Subcutaneous abdominal adipose tissue (tissue), 5 donors: ENCODE measurements at regions not wholly inside any gene's neighbourhood (a gene's known extent, or its start where the extent isn't known, plus 50 kb on each side); places are given as distances from the start of the nearest gene placed in this dataset.

Source experiments
- H3K27ac ChIP-seq: one replicate; pipeline ENCODE4 v1.7.0; 2013; ENCODE audit warnings: low read depth, mild to moderate bottlenecking, inconsistent platforms, low read length, moderate library complexity
- H3K27me3 ChIP-seq, 5 donors: one replicate each; pipeline ENCODE4 v1.7.0; 2013; ENCODE audit warnings: low read length in 5 of 5, inconsistent platforms in 1 of 5; ENCODE audit not compliant: control insufficient read depth in 5 of 5, insufficient read depth in 4 of 5
- H3K36me3 ChIP-seq, 5 donors: one replicate each; pipeline ENCODE4 v1.7.0; 2013; ENCODE audit warnings: low read length in 5 of 5; ENCODE audit not compliant: control insufficient read depth in 5 of 5, insufficient read depth in 5 of 5
- H3K4me1 ChIP-seq, 5 donors: one replicate each; pipeline ENCODE4 v1.7.0; 2013; ENCODE audit warnings: low read length in 5 of 5, mild to moderate bottlenecking in 3 of 5, moderate library complexity in 1 of 5; ENCODE audit not compliant: control insufficient read depth in 5 of 5, insufficient read depth in 5 of 5
- H3K4me3 ChIP-seq, 5 donors: one replicate each; pipeline ENCODE4 v1.7.0; 2013; ENCODE audit warnings: low read length in 5 of 5, low read depth in 1 of 5
- H3K9ac ChIP-seq, 5 donors: one replicate each; pipeline ENCODE4 v1.7.0; 2013; ENCODE audit warnings: low read length in 5 of 5, mild to moderate bottlenecking in 4 of 5, moderate library complexity in 3 of 5
- H3K9me3 ChIP-seq, 5 donors: one replicate each; pipeline ENCODE4 v1.7.0; 2013; ENCODE audit warnings: low read length in 5 of 5; ENCODE audit not compliant: control insufficient read depth in 5 of 5
- donor health status: healthy.
- donor health status: healthy.
- donor health status: healthy.
- donor health status: healthy.
- donor health status: healthy.

DNA sequence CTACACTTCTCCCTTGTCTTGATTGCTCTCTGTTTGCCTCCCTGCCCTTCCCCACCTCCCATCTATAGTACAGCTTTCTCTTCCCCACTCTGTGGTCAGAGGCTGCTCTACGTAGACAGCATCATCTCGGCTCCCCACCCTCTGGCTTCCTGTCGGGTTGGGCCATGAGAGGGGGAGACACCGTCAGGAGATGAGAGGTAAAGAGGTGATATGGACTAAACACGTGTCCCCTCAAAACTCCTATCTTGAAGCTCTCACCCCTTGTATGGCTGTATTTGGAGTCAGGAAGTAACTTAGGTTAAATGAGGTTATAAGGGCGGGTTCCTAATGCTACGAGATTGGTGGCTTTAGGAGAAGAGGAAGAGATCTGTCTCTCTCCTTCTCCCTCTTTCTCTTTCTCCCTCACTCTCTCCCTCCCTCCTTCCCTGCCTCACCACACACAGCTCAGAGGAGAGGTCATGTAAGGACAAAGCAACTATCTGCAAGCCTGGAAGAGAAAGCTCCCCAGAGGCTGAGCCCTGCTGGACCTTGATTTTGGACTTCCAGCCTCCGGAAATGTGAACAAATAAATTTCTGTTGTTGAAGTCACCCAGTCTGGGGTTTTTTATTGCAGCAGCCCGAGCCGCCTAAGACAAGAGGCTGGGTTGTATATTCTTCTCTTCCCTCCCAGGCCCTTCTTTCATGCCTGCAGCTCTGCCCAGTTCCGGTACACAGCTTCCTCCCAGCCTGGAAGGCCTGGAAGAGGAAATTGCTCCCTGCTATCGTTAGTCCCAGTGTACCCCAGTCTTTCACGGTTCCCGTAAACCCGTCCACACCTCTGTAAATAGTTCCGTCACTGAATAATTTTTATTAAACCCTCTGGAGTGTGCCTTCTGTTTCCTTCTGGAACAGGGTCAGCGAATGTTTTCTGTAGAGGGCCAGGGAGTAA is 138.0 kb downstream of the AKAIN1 start:
- Histone ChIP-seq H3K27ac (no peak overlapping the region), H3K9ac (peak overlapping the region in 1 of 5 donors; percentile 17), H3K4me1 (peaks cover 0 to 20% (median 7%) of the 10 kb centered on the region in 5 donors), H3K4me3 (peak overlapping the region in 2 of 5 donors; percentile 19 to 39), H3K27me3 (no peaks in the 10 kb centered on the region), H3K36me3 (no peaks in the 10 kb centered on the region), H3K9me3 (no peaks in the 10 kb centered on the region)

DNA sequence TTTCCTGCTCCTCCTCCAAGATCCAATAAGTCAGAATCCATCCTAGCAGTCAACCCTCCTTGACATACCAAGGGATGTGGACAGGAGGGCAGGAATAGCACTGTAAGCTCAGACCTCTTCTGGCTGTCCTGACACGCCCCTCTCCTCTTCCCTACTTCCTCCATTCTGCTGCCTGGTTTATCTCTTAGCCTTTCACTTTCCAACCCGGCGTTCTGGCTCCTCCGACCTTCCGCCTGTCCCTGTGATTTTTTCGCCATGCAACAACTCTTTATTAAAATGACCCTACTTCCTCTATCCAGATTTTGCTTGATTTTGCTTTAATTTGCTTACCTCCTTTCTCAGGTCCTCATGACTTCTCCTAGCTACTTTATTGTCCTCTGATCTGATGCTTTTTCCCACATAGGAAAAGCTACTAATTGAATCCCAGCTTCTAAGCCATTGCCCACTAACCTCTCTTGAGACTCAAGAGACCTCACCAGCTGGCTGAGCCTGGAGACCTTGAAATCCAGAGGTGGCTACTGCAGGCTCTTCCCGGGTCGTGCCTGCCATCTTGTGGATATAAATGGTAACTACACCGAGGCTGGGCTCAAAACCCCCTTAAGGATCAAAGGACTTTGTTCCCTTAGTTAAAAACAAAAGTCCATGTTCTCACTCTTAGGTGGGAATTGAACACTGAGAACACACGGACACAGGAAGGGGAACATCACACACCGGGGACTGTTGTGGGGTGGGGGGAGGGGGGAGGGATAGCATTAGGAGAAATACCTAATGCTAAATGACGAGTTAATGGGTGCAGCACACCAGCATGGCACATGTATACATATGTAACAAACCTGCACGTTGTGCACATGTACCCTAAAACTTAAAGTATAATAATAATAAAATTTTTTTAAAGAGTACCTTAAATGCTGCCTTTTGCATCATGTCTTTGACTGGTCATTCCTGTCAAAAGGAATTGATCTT is 139.4 kb downstream of the AKAIN1 start:
- Histone ChIP-seq H3K36me3 (no peaks in the 10 kb centered on the region), H3K4me1 (peaks cover 0 to 20% (median 7%) of the 10 kb centered on the region in 5 donors), H3K27me3 (no peaks in the 10 kb centered on the region), H3K4me3 (no peak overlapping the region), H3K9me3 (no peaks in the 10 kb centered on the region), H3K9ac (peak overlapping the region in 1 of 5 donors; percentile 16), H3K27ac (no peak overlapping the region)

DNA sequence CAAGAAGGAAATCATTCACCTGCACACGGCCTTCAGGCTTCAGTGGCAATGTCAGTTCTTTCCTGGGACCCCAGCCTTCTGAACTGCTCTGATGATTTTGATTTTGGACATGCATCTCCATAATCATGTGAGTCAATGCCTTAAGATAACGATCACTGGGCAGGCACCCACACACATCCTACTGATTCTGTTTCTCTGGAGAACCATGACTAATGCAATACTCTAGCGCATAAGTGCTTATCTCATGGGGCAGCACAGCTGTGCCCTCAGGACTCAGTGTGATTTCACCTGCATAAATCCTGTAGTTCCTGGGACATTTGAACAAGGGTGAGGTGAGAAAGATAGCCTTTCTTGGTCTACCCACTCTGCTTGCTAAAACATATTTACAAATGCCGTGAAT is 144.6 kb downstream of the AKAIN1 start:
- no peaks in the 10 kb centered on the region for H3K9me3 ChIP-seq
- no peak overlapping the region for H3K27ac ChIP-seq
- peaks cover 0 to 3% (median 0%) of the 10 kb centered on the region in 5 donors for H3K4me1 ChIP-seq
- no peak overlapping the region for H3K9ac ChIP-seq
- no peaks in the 10 kb centered on the region for H3K36me3 ChIP-seq
- H3K27me3 ChIP-seq: no peaks in the 10 kb centered on the region
- no peak overlapping the region for H3K4me3 ChIP-seq

DNA sequence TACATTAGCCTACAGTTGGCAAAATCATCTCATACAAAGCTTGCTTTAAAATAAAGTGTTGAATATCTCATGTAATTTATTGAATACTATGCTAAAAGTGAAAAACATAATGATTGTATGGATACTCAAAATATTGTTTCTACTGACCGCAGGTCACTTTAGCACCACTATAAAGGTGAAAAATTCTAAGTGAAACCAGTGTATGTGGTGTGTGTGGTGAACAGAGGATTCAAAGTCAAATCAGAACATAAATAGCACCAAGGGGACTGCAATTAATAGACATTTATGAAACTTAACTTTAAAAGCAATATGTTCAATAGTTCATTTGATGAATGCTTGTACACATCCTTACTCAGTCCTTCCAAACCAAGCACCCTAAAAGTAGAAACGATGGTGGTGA is 145.8 kb downstream of the AKAIN1 start:
- Histone ChIP-seq H3K27ac (no peak overlapping the region), H3K4me3 (no peak overlapping the region), H3K9me3 (no peaks in the 10 kb centered on the region), H3K27me3 (no peaks in the 10 kb centered on the region), H3K4me1 (no peaks in the 10 kb centered on the region), H3K36me3 (no peaks in the 10 kb centered on the region), H3K9ac (no peak overlapping the region)

DNA sequence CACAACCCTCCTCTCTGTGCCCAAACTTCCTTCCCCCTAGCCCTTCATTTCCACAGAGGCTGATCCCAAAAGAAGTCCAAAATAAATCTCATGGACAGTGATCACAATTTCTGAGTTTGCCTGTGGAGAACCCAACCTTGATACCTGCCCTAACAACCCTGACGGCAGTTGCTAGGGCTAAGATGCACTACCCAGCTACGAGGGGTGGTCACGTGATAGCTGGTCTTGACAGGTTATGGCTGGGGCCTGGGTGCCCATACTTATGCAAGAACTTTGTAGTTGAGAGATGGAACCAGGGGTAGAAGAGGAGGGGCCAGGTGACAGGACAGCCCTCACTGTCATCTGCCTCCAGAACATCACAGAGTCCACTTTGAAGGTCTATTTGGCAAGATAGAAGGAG is 147.9 kb downstream of the AKAIN1 start:
- Histone ChIP-seq H3K4me3 (no peak overlapping the region), H3K27me3 (no peaks in the 10 kb centered on the region), H3K9ac (no peak overlapping the region), H3K27ac (no peak overlapping the region), H3K4me1 (no peaks in the 10 kb centered on the region), H3K9me3 (no peaks in the 10 kb centered on the region), H3K36me3 (no peaks in the 10 kb centered on the region)

DNA sequence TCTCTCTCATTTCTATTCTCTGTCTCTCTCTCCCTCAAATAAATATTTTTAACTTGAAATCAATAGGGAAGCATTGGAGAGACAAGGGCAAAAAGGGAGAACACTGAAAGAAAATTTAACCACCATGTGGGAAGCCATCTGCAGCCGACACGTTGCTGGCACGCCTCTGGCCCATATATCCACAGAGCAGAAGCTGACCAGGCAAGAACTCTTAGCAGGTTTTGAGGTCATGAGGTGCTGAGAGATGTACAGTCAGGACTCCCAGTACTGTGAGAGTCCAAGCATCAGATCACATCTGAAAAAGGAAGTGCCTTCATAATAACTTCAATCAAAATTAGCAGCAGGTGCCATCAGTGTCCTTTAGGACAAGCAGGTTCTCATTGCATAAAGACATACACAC is 156.6 kb downstream of the AKAIN1 start:
- H3K36me3 ChIP-seq: no peaks in the 10 kb centered on the region
- H3K27me3 ChIP-seq: peaks cover 0 to 3% (median 0%) of the 10 kb centered on the region in 5 donors
- H3K4me3 ChIP-seq: no peak overlapping the region
- no peaks in the 10 kb centered on the region for H3K9me3 ChIP-seq
- no peak overlapping the region for H3K9ac ChIP-seq
- H3K4me1 ChIP-seq: no peaks in the 10 kb centered on the region
- no peak overlapping the region for H3K27ac ChIP-seq

DNA sequence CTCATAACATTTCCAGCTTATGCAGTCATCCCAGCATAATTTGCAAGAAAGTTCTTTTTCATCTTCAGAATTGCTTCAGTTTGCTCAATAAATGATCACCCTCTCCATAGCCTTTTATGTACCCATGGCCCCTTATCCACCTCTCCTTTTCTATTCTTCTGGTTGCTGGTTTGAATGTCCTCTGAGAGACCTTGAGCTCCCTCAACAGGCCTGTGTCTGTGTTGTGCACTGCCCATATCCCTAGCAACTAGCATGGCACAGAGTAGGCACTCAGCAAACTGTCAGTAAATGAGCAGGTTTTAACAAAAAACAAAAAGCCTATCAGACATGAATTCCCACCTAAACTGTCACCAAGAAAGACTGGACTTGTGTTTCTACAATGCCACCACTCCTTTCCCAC is 160.5 kb downstream of the AKAIN1 start:
- no peak overlapping the region for H3K9ac ChIP-seq
- peaks cover 0 to 3% (median 0%) of the 10 kb centered on the region in 5 donors for H3K27me3 ChIP-seq
- H3K4me1 ChIP-seq: no peaks in the 10 kb centered on the region
- no peak overlapping the region for H3K4me3 ChIP-seq
- H3K36me3 ChIP-seq: no peaks in the 10 kb centered on the region
- no peak overlapping the region for H3K27ac ChIP-seq
- H3K9me3 ChIP-seq: peaks cover 0 to 9% (median 4%) of the 10 kb centered on the region in 5 donors

DNA sequence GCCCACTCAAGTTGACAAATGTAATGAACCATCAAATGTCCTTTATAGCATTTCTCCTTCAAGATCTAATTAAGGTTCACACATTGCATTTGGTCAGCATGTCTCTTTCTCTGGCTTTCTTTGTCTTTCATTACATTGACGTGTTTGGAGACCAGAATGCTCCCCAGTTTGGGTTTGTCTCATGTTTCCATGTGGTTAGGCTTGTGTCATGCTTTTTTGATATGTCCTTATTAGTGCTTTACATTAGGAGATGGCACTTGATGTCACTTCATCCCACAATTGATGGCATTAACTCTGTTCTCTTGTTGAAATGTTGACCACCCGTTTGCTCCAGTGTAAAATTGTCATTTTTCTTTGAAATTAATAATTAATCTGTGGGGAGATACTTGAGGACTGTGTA is 165.8 kb downstream of the AKAIN1 start:
- H3K4me1 ChIP-seq: no peaks in the 10 kb centered on the region
- no peaks in the 10 kb centered on the region for H3K27me3 ChIP-seq
- H3K36me3 ChIP-seq: no peaks in the 10 kb centered on the region
- no peak overlapping the region for H3K27ac ChIP-seq
- no peak overlapping the region for H3K9ac ChIP-seq
- H3K9me3 ChIP-seq: peaks cover 0 to 13% (median 4%) of the 10 kb centered on the region in 5 donors
- H3K4me3 ChIP-seq: no peak overlapping the region

DNA sequence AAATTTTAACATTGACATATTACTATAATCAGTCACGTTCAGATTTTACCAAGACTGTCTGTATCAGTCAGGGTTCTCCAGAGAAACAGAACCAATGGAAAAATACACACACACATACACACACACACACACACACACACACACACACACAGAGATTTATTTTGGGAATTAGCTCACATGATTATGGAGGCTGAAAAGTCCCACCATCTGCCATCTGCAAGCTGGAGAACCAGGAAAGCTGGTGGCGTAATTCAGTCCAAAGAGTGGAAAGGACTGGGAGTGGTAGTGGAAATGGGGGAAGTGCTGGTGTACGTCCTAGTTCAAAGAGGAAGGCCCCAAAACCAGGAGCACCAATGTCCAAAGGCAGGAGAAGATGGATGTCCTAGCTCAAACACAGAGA is 166.4 kb downstream of the AKAIN1 start:
- Histone ChIP-seq H3K9ac (no peak overlapping the region), H3K4me3 (no peak overlapping the region), H3K36me3 (no peaks in the 10 kb centered on the region), H3K27me3 (no peaks in the 10 kb centered on the region), H3K27ac (no peak overlapping the region), H3K9me3 (peaks cover 0 to 13% (median 4%) of the 10 kb centered on the region in 5 donors), H3K4me1 (no peaks in the 10 kb centered on the region)

DNA sequence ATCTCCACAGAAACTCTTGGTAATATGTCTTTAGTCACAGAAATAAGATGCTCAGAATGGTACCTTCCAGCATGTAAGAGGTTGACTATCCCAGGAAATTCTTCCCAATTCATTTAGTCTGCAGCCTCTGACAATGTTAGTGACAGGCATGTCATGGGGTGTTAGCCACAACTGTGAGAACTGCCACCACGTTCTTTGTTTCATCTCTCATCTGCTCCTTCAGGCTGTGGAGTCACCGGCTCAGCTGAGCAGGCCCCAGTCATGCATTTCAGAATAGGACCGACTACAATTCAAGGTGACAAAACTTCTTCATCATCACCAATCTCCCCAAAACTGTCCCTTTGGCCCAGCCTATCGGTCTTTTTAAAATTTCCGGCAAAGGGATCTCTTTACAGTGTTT is 167.5 kb downstream of the AKAIN1 start:
- H3K9me3 ChIP-seq: peaks cover 0 to 9% (median 4%) of the 10 kb centered on the region in 5 donors
- H3K9ac ChIP-seq: no peak overlapping the region
- H3K4me1 ChIP-seq: no peaks in the 10 kb centered on the region
- H3K27ac ChIP-seq: no peak overlapping the region
- H3K27me3 ChIP-seq: no peaks in the 10 kb centered on the region
- H3K4me3 ChIP-seq: no peak overlapping the region
- H3K36me3 ChIP-seq: no peaks in the 10 kb centered on the region
